ENCODE measurements at regions not wholly inside any gene's neighbourhood (a gene's known extent, or its start where the extent isn't known, plus 50 kb on each side); places are given as distances from the start of the nearest gene placed in this dataset.

GRCh38 chr4:124469981-124470380 is 242.6 kb downstream of the ANKRD50 start:
- DNase-seq (ENCODE audit: low spot score) = no peak

GRCh38 chr4:124478470-124478869 is 234.1 kb downstream of the ANKRD50 start:
- no peak for DNase-seq (ENCODE audit: low spot score)

- no peak for DNase-seq (ENCODE audit: low spot score)
Measured at GRCh38 chr4:124480061-124480460, 232.5 kb downstream of the ANKRD50 start.

GRCh38 chr4:124481123-124481522 is 231.4 kb downstream of the ANKRD50 start:
- DNase-seq (ENCODE audit: low spot score) = no peak

- DNase-seq (ENCODE audit: low spot score) = no peak
Measured at GRCh38 chr4:124483048-124483906, 229.3 kb downstream of the ANKRD50 start.

GRCh38 chr4:124484008-124484407 is 228.5 kb downstream of the ANKRD50 start:
- no peak for DNase-seq (ENCODE audit: low spot score)

- no peak for DNase-seq (ENCODE audit: low spot score)
Measured at GRCh38 chr4:124484940-124485339, 227.6 kb downstream of the ANKRD50 start.

GRCh38 chr4:124486423-124486822 is 226.1 kb downstream of the ANKRD50 start:
- no peak for DNase-seq (ENCODE audit: low spot score)

GRCh38 chr4:124487651-124488050 is 224.9 kb downstream of the ANKRD50 start:
- DNase-seq (ENCODE audit: low spot score) = no peak

GRCh38 chr4:124491361-124492145 is 221.0 kb downstream of the ANKRD50 start:
- DNase-seq (ENCODE audit: low spot score) = no peak

- no peak for DNase-seq (ENCODE audit: low spot score)
Measured at GRCh38 chr4:124499261-124499660, 213.3 kb downstream of the ANKRD50 start.

GRCh38 chr4:124501576-124501975 is 211.0 kb downstream of the ANKRD50 start:
- DNase-seq (ENCODE audit: low spot score) = no peak

GRCh38 chr4:124504431-124504830 is 208.1 kb downstream of the ANKRD50 start:
- DNase-seq (ENCODE audit: low spot score) = no peak

GRCh38 chr4:124505211-124505610 is 207.3 kb downstream of the ANKRD50 start:
- no peak for DNase-seq (ENCODE audit: low spot score)

GRCh38 chr4:124509151-124509550 is 203.4 kb downstream of the ANKRD50 start:
- DNase-seq (ENCODE audit: low spot score) = no peak

- DNase-seq (ENCODE audit: low spot score) = no peak
Measured at GRCh38 chr4:124514588-124514987, 197.9 kb downstream of the ANKRD50 start.

GRCh38 chr4:124515591-124515990 is 196.9 kb downstream of the ANKRD50 start:
- DNase-seq (ENCODE audit: low spot score) = no peak

GRCh38 chr4:124519196-124519595 is 193.3 kb downstream of the ANKRD50 start:
- no peak for DNase-seq (ENCODE audit: low spot score)

GRCh38 chr4:124523816-124524215 is 188.7 kb downstream of the ANKRD50 start:
- DNase-seq (ENCODE audit: low spot score) = no peak

GRCh38 chr4:124525524-124525923 is 187.0 kb downstream of the ANKRD50 start:
- no peak for DNase-seq (ENCODE audit: low spot score)

GRCh38 chr4:124526331-124526730 is 186.2 kb downstream of the ANKRD50 start:
- DNase-seq (ENCODE audit: low spot score) = no peak

- DNase-seq (ENCODE audit: low spot score) = no peak
Measured at GRCh38 chr4:124526769-124527168, 185.8 kb downstream of the ANKRD50 start.

- DNase-seq (ENCODE audit: low spot score) = no peak
Measured at GRCh38 chr4:124527364-124527763, 185.2 kb downstream of the ANKRD50 start.

Data from NAMALWA (cell line).